ENCODE measurements at regions not wholly inside any gene's neighbourhood (a gene's known extent, or its start where the extent isn't known, plus 50 kb on each side); places are given as distances from the start of the nearest gene placed in this dataset.
"Not testable (repeated sequence)": the region's sequence is repeated elsewhere in the genome, so short reads cannot be mapped to it uniquely, and the experiment has no call there.

- no peak for DNase-seq (ENCODE audit: low spot score)
Observed at GRCh38 chr11:79671401-79671800, 230.6 kb upstream of the TENM4 start.

GRCh38 chr11:79670882-79671281 is 230.1 kb upstream of the TENM4 start:
- DNase-seq (ENCODE audit: low spot score) = peak; percentile 6

GRCh38 chr11:79668575-79668974 is 227.7 kb upstream of the TENM4 start:
- no peak for DNase-seq (ENCODE audit: low spot score)

GRCh38 chr11:79667380-79667779 is 226.6 kb upstream of the TENM4 start:
- DNase-seq (ENCODE audit: low spot score) = no peak

- peak; percentile 37 for DNase-seq (ENCODE audit: low spot score)
Observed at GRCh38 chr11:79663017-79663416, 222.2 kb upstream of the TENM4 start.

- no peak for DNase-seq (ENCODE audit: low spot score)
Observed at GRCh38 chr11:79661373-79661772, 220.5 kb upstream of the TENM4 start.

GRCh38 chr11:79648766-79649520 is 208.1 kb upstream of the TENM4 start:
- DNase-seq (ENCODE audit: low spot score) = no peak

- DNase-seq (ENCODE audit: low spot score) = no peak
Observed at GRCh38 chr11:79637219-79637618, 196.4 kb upstream of the TENM4 start.

- no peak for DNase-seq (ENCODE audit: low spot score)
Observed at GRCh38 chr11:79634905-79635304, 194.1 kb upstream of the TENM4 start.

GRCh38 chr11:79627281-79627680 is 186.5 kb upstream of the TENM4 start:
- peak; percentile 41 for DNase-seq (ENCODE audit: low spot score)

GRCh38 chr11:79626135-79627075 is 185.6 kb upstream of the TENM4 start:
- DNase-seq (ENCODE audit: low spot score) = peak; percentile 74

GRCh38 chr11:79623375-79623774 is 182.5 kb upstream of the TENM4 start:
- DNase-seq (ENCODE audit: low spot score) = no peak

GRCh38 chr11:79617561-79617960 is 176.7 kb upstream of the TENM4 start:
- peak; percentile 88 for DNase-seq (ENCODE audit: low spot score)

- DNase-seq (ENCODE audit: low spot score) = peak; percentile 42
Observed at GRCh38 chr11:79616392-79616851, 175.6 kb upstream of the TENM4 start.

GRCh38 chr11:79615425-79615824 is 174.6 kb upstream of the TENM4 start:
- DNase-seq (ENCODE audit: low spot score) = no peak

- DNase-seq (ENCODE audit: low spot score) = no peak
Observed at GRCh38 chr11:79610678-79611077, 169.8 kb upstream of the TENM4 start.

- no peak for DNase-seq (ENCODE audit: low spot score)
Observed at GRCh38 chr11:79610139-79610538, 169.3 kb upstream of the TENM4 start.

- no peak for DNase-seq (ENCODE audit: low spot score)
Observed at GRCh38 chr11:79609511-79609910, 168.7 kb upstream of the TENM4 start.

- not testable (repeated sequence) for DNase-seq (ENCODE audit: low spot score)
Observed at GRCh38 chr11:79606461-79606860, 165.6 kb upstream of the TENM4 start.

GRCh38 chr11:79600711-79601110 is 159.9 kb upstream of the TENM4 start:
- no peak for DNase-seq (ENCODE audit: low spot score)

GRCh38 chr11:79594834-79595233 is 154.0 kb upstream of the TENM4 start:
- no peak for DNase-seq (ENCODE audit: low spot score)

GRCh38 chr11:79592824-79593223 is 152.0 kb upstream of the TENM4 start:
- DNase-seq (ENCODE audit: low spot score) = no peak

GRCh38 chr11:79592406-79592805 is 151.6 kb upstream of the TENM4 start:
- DNase-seq (ENCODE audit: low spot score) = peak; percentile 80

Measured in kidney tubule cell (primary cell).